Body of pancreas (tissue), 4 donors: ENCODE measurements at regions not wholly inside any gene's neighbourhood (a gene's known extent, or its start where the extent isn't known, plus 50 kb on each side); places are given as distances from the start of the nearest gene placed in this dataset.
"Not testable (repeated sequence)": the region's sequence is repeated elsewhere in the genome, so short reads cannot be mapped to it uniquely, and the experiment has no call there.

ENCODE experiments used
- ATAC-seq: fragments of 150-250 bp; one replicate; pipeline ENCODE4 v1.9.1; 2016
- DNase-seq, 4 donors: peaks; one replicate each; pipeline ENCODE4 v3.0.0-alpha.2; 2019
- H3K27ac ChIP-seq, 4 donors: fragments of 200-600 bp; sonication (generic); 1 replicate in 3 of 4; 2 replicates in 1 of 4; pipeline versions ENCODE4 v1.5.1 to v1.6.1; 2016 to 2019; ENCODE audit warnings: mild to moderate bottlenecking in 1 of 4, mixed read lengths in 1 of 4, moderate library complexity in 1 of 4
- H3K27me3 ChIP-seq, 2 donors: fragments of 200-600 bp; sonication (generic); one replicate each; pipeline ENCODE4 v1.6.0; 2016; ENCODE audit warnings: mild to moderate bottlenecking in 1 of 2
- H3K36me3 ChIP-seq, 2 donors: fragments of 200-600 bp; sonication (generic); replicated peaks in 1 of 2; 2 replicates each; pipeline ENCODE4 v1.5.1; 2016; ENCODE audit warnings: low read depth in 2 of 2; ENCODE audit not compliant: insufficient read depth in 1 of 2
- H3K4me1 ChIP-seq: fragments of 200-600 bp; sonication (generic); one replicate; pipeline ENCODE4 v1.6.0; 2016
- H3K4me3 ChIP-seq, 2 donors: fragments of 200-600 bp; sonication (generic); 1 replicate in 1 of 2; 2 replicates in 1 of 2; pipeline ENCODE4 v1.5.1; 2016 to 2019
- H3K9me3 ChIP-seq, 3 donors: fragments of 200-600 bp; sonication (generic); 1 replicate in 2 of 3; 2 replicates in 1 of 3; pipeline ENCODE4 v1.5.1; 2016
- CTCF ChIP-seq, 7 experiments: fragments of 450-650 bp in 4 of 7; fragments of 200-600 bp in 3 of 7; sonication (generic) in 3 of 7; IDR thresholded peaks; one replicate each; pipeline ENCODE4 v1.5.1; 2016 to 2019; ENCODE audit warnings: antibody characterized with exemption in 7 of 7
- POLR2A ChIP-seq, 3 donors: fragments of 450-650 bp; IDR thresholded peaks; one replicate each; pipeline ENCODE4 v1.6.1; 2016; ENCODE audit warnings: antibody characterized with exemption in 3 of 3, mild to moderate bottlenecking in 2 of 3
- WGBS, 2 donors: methylation state at CpG; one replicate each; pipeline ENCODE4 v1.1.5; 2017; 5-methylcytosine and 5-hydroxymethylcytosine counted together
- intact Hi-C: fragments of 100-400 bp; cut with DNase I; formaldehyde crosslinking; loops from one replicate; pipeline ENCODE4 v1.15.1; 2023

GRCh38 chr4:82301390-82301789 is 72.4 kb downstream of the HNRNPD start:
- H3K27me3 ChIP-seq, intact Hi-C loops, H3K9me3 ChIP-seq, ATAC-seq, H3K36me3 ChIP-seq, H3K27ac ChIP-seq, H3K4me3 ChIP-seq, H3K4me1 ChIP-seq, DNase-seq: not testable (repeated sequence)

- Histone ChIP-seq H3K9me3 (no peaks in the 10 kb centered on the region), H3K27me3 (no peaks in the 10 kb centered on the region), H3K27ac (no peak overlapping the region), H3K4me1 (no peaks in the 10 kb centered on the region), H3K4me3 (no peak overlapping the region), H3K36me3 (no peaks in the 10 kb centered on the region)
- intact Hi-C loops: no loop called here
- DNase-seq: no peak
- WGBS, 2 donors: 77 to 87% methylated on average over 2 of the region's 2 CpGs
- TF ChIP-seq POLR2A (IDR thresholded peaks at IDR 0.05): no peak
- no peak for TF ChIP-seq CTCF (IDR thresholded peaks at IDR 0.05)
- no peak for ATAC-seq
These were observed 80.5 kb downstream of the HNRNPD start for GRCh38 chr4:82293304-82293703.

GRCh38 chr4:82287720-82288119 is 86.1 kb downstream of the HNRNPD start:
- intact Hi-C loops: no loop called here

GRCh38 chr4:82284858-82285805 is 88.7 kb downstream of the HNRNPD start:
- 2 to 8% methylated on average over 10 to 35 of the region's 61 CpGs for WGBS, 2 donors
- DNase-seq (peak; percentile 100), ATAC-seq (peak; percentile 99)
- Histone ChIP-seq H3K36me3 (no peaks in the 10 kb centered on the region), H3K27me3 (no peaks in the 10 kb centered on the region), H3K4me3 (peak overlapping the region in 1 of 2 donors; percentile 1), H3K4me1 (peaks cover 11% of the 10 kb centered on the region), H3K9me3 (no peaks in the 10 kb centered on the region), H3K27ac (peak overlapping the region; percentile 62 to 78 (median 72))
- TF ChIP-seq POLR2A (IDR thresholded peaks at IDR 0.05) (no peak), CTCF (IDR thresholded peaks at IDR 0.05) (peak; percentile 84 to 99 (median 88))
- intact Hi-C loops: no loop called here

More at GRCh38 chr4:82287720-82288119, 86.1 kb downstream of the HNRNPD start:
- Histone ChIP-seq H3K4me3 (no peak overlapping the region), H3K27me3 (no peaks in the 10 kb centered on the region), H3K9me3 (no peaks in the 10 kb centered on the region), H3K4me1 (peaks cover 11% of the 10 kb centered on the region), H3K27ac (no peak overlapping the region), H3K36me3 (no peaks in the 10 kb centered on the region)
- 59 to 62% methylated on average over 5 of the region's 5 CpGs for WGBS, 2 donors
- TF ChIP-seq POLR2A (IDR thresholded peaks at IDR 0.05) (no peak), CTCF (IDR thresholded peaks at IDR 0.05) (no peak)
- ATAC-seq (no peak), DNase-seq (no peak)

- peak in 1 of 4 donors; percentile 20 for DNase-seq
- Histone ChIP-seq H3K36me3 (no peaks in the 10 kb centered on the region), H3K27me3 (no peaks in the 10 kb centered on the region), H3K4me3 (no peak overlapping the region), H3K4me1 (peaks cover 11% of the 10 kb centered on the region), H3K9me3 (no peaks in the 10 kb centered on the region), H3K27ac (peak overlapping the region in 3 of 4 donors; percentile 62 to 78 (median 77))
- no peak for TF ChIP-seq POLR2A (IDR thresholded peaks at IDR 0.05)
- TF ChIP-seq CTCF (IDR thresholded peaks at IDR 0.05): peak in 2 of 7 experiments; percentile 10 to 16
- WGBS, 2 donors: 1 to 2% methylated on average over 9 of the region's 9 CpGs
- intact Hi-C loops: no loop called here
- peak; percentile 1 for ATAC-seq
These were observed 89.3 kb downstream of the HNRNPD start for GRCh38 chr4:82284475-82284857.
